Activated CD4-positive, alpha-beta T cell treated with anti-CD3 and anti-CD28 coated beads, Interleukin-10, Interleukin-2, amounts not matched to agents 100 ng/mL and 50 ng/mL, durations not matched to agents 16 hours and 8 hours (primary cell): ENCODE measurements at regions not wholly inside any gene's neighbourhood (a gene's known extent, or its start where the extent isn't known, plus 50 kb on each side); places are given as distances from the start of the nearest gene placed in this dataset.

Experiments used
- DNase-seq: peaks from one replicate; pipeline ENCODE4 v3.0.0-alpha.2; 2020

DNA sequence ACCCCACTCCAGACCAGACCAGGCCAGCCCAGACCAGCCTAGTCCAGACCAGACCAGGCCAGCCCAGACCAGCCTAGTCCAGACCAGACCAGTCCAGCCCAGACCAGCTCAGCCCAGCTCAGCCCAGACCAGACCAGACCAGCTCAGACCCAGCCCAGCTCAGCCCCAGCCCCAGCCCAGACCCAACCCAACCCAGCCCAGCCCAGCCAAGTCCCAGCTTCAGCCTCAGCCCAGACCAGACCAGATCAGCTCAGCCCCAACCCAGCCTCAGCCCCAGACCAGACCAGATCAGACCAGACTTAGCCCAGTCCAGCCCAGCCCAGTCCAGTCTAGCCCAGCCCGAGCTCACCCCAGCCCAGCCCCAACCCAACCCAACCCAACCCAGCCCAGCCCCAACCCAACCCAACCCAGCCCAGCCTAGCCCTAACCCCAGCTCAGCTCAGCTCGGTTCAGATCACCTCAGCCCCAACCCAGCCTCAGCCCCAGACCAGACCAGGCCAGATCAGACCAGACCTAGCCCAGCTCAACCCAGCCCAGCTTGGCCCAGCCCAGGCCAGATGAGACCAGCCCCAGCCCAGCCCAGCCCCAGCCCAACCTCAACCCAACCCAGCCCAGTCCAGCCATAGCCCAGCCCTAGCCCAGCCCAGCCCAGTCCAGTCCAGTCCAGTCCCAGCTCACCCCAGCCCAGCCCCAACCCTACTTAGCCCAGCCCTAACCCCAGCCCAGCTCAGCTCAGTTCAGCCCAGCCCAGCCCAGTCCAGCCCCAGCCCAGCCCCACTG lies 204.7 kb downstream of the BCL11B start:
- no peak for DNase-seq

DNA sequence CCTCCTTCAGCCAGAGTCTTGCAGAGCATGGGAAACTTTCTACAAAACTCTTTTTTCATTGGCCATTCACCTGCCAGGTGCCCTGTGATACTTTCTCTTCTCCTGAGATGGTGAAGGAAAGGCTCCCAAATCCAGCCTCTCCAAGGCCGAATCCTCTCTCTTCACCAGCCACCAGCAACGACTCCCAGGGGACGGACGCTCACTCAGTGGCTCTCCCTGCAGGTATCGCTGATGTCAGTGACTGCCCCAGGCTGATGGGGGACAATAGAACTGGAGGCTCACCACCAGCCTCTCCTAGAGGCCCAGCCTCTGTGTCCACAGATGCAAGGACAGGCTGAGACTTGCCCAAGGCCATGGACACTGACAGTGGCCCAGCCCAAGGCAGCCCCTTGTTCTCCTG lies 204.1 kb downstream of the BCL11B start:
- DNase-seq = no peak

DNA sequence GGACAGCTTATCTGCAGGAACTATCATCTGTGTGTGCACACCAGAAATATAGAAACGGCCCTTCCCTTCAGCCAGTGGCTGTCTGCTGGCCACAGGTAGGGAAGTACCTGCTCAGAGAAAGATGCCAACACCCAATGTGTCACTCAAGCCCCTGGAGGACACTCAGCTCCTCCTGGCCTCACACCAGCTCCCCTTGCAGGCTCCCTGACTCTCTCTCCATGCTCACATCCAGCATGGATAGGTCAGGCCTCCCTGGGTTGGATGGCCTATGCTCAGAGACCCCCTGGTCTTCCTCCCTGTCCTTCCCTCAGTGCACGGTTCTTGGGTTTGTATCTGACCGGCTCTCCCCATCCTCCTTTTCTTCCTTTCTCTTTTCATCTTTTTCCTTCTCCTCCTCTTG lies 202.1 kb downstream of the BCL11B start:
- no peak for DNase-seq

DNA sequence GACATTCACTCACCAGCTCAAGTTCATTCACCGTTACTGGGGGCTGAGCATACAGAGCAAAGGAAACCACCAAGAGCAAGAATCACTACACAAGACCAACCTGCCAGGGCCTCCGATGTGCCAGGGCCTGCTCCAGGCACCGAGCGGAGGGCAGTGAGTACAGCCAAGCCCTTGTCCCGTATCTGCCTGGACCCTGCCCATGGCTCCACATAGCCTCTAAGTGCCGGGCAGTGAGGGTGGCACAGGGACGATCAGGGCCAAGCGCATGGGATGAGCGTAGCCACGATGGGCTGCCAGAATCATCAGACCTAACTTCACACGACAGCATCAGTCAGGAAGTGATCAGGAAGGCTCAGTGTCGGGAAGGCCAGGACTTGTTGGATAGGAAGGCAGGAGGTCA lies 199.6 kb downstream of the BCL11B start:
- no peak for DNase-seq

DNA sequence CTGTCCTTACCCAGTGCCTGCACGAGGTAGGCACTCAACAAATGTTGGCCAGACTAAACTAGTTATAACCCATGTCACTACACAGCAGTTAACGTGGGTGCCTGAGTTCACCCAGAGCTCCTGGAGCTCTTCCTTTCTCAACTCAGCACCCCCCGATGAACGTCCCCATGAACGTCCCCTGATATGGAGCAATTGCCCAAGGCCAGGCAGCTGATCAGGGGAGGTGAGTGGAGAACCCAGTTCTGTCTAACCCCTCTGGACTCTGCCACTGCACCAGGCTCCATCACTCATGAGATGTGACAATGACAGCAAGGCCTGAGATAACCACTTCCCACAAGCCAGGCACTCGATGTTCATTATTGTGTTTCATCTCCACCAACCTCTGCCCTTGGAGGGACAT lies 199.0 kb downstream of the BCL11B start:
- no peak for DNase-seq

DNA sequence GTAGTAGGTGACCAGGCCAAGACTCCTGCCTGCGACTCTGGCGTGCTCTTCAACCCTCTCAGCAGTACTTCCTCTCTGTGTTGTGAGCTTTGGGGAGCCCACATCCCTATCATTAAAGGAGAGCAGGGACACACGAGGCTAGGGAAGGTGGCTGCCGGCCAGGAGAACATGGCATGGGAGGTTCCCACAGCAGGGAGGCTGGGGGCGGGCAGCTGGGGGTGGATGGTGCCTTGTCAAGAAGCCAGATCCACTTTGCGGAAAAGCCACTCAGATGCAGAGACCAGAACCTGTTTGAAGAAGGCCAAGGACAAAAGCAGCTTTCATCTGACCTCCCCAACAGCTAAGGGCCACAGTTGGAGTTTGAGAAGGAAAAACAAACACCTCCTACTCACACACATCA lies 198.6 kb downstream of the BCL11B start:
- no peak for DNase-seq

DNA sequence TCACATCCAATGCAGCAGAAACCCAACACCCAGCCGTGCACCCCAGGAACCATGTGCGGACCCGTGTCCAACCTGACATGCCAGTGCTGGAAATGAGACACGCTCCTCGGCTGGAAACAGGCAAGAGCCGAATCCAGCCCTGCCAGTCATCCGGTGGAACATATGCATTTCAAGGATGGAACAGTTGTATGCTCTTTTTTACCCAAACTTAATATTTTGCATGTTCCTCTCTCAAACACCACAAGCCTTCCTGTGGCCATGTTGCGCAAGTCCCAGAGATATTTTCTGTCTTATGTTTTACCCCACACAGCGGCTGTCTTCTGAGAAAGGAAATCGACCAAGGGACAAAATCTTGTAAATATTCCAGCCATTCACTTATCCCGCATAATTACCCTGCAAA lies 196.9 kb downstream of the BCL11B start:
- DNase-seq = no peak

DNA sequence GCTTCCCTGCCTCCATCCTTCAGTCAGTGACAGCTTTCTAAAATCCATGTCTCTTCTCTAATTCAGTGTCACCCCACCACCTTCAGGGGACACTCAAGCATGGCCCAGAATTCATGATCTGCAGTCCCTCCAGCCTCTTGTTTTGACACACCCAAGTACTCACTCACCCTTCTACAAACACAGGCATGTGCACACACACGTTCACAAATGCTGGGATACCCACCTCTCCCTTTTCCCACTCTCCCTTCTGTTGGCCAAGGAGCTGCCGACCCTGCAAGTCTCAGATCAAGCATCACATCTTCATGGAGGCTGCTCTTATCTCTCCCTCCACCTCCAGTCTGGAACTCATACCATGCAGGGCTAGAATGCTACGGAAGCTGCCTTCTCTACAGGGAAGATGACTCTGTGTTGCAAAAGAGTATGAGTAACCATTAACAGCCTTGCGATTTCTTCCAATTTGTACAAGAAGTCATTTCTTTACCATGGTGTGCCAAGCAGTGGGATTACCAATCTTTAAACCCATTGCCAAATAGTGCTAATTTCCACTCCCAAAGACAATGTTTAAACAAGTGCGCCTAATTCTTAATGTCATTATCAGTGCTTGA lies 196.1 kb downstream of the BCL11B start:
- DNase-seq = no peak

DNA sequence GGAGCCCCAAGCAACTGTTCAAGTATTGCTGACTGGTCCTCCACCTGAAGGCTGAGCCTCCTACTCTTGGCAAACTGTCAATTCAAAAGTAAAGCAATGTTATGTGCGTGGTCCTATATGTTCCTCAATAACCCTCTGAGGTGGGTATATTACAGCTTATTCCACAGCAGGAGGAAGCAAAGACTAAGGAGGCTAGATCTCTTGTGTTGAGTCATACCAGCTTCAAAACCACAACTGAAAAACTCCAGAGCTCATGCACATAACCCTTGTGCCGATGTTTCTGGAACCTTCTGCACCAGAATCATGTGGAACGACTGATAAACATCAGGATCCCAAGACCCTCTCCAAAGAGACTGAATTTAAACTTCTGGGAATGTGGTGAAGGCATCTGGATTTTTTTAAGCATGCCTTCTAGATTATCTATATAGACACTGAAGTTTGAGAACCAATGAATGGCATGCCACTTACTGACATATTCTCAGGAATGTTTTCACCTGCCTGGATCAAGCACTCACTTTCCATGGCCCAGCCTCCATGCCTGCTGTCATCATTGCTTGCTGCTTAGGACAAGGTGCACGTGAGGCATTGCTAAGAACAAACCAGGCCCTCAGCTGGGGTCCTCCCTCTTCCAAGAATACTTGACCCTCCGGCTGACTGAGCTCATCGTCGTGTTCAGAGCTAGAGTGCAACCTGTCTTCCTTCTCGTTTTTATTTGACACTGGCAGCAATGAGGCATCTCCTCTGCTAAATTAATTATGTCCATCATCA lies 194.7 kb downstream of the BCL11B start:
- peak; percentile 26 for DNase-seq

DNA sequence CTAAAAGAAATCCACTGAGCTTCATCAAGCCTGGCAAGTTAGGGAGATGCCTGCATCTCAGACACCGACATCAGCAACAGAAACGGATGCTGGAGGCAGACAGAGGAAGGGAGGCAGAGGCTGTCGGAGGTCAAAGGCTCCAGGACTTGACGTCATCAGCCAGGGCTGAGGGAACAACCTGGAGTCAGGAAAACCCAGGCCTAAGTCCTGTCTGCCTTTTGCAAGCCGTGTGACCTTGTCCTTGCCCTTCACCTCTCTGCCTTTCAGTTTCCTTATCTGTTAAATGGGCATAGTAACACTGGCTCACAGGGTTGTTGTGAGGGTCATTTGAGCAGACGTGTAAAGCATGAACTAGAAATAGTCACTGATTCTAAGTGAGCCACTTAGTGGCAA lies 194.2 kb downstream of the BCL11B start:
- no peak for DNase-seq

DNA sequence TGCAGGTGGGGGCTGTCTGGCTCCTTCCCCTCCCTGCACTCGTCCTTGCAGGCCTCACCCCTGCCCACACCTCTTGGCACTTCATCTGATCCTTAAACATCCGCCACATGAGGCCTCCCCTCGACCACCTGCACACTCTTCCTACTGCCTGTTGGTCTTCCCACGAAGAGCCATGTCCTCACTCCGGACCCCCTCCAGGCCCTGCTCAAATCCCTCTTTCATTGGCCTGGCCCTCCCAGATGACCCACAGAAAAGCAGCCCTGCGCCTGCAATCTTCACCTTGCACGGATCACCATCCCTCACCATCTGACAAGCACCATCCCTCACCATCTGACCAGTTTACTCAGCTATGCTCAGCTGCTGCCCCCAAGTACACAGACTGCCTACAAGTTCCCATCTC lies 193.6 kb downstream of the BCL11B start:
- no peak for DNase-seq

DNA sequence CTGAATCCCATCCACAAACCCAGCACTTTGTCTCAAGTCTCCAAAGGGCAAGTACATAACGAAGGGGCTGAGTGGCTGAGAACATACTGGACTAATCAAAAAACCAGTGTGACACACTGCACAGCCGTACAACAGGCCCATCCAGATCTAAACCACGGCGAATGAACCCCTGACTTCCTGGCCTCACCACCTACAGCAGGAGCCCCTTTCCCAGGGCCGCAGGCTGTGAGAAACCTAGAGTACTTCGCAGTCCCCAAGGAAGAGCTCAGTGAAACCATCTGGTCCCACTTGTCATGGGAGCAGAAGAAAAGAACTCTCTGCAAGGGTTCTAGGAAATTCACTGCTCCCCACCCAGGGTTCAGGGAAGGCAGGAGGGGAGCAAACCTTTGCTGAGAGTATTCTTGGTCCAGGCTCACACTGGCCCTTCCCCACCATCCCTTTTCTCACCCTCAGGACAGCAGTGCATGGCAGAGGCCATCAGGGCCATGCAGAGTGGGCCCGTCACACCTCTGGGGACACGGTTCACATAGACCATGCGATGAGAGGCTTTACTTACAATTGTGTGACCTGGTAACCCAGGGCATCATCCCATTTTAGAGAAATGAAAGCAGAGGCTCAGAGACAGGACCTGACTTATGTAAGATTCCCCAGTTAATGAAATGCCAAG lies 192.8 kb downstream of the BCL11B start:
- DNase-seq = no peak

DNA sequence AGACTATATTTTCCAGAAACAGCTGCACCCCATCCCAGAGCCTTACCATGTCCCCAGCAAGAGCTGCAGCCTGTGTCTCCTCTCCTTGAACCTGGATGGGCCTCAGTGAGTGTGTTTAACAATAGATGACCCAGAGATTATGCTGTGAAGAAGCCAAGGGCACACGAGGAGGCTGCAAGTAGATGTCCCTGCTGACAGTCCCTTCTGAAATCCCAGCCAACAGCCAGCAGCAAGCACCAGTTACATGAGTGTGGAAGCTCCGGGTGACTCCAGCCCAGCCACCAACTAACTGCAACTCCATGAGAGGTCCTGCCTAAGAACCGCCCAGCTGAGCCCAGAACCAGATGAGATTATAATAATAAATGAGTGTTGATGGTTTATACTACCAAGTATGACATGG lies 191.7 kb downstream of the BCL11B start:
- no peak for DNase-seq

DNA sequence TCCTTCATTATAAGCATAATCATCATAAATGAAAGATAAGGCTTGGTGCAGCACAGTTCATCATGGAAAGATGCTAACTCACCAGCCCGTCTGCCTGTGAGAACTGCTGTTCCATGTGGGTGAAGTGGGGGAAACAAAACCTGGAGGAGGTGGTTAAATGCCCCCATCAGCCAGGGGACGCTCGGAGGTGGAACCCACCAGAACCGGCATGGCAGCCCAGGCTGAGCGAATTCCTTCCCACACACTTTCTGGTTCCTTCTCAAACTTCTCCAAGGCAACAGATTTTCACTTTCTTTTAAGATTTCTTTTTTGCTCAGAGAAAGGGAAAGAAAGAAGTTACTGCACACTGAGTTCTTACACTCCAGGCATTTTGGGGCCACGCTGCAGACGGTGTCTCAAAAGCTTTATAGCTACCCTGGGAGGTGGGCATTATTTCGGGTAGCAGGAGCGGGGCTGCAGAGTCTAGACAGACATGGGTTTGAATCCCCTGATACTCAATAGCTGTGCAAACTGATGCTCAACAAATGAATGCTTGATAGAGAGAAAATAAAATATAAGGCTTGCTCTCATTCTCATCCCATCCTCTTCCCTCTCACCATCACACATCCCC lies 190.7 kb downstream of the BCL11B start:
- no peak for DNase-seq

DNA sequence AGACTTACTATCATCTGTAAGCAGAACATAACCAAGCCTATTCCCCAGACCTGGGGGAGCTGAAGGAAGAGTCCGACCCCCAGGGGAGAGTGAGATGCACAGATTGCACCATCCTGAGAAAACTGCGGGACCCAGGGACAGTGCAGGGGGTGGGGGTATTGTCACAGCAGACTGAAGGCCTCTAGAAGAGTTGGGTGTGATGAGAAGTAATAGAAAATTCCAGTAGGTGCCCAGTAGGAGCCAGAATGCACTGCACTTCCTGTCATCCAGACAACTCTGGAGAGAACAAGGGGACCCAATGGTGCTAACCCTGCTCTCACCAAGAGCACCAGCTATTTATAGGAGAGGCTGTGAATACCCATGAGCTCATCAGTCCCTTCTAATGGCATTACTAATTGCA lies 190.1 kb downstream of the BCL11B start:
- DNase-seq = no peak

DNA sequence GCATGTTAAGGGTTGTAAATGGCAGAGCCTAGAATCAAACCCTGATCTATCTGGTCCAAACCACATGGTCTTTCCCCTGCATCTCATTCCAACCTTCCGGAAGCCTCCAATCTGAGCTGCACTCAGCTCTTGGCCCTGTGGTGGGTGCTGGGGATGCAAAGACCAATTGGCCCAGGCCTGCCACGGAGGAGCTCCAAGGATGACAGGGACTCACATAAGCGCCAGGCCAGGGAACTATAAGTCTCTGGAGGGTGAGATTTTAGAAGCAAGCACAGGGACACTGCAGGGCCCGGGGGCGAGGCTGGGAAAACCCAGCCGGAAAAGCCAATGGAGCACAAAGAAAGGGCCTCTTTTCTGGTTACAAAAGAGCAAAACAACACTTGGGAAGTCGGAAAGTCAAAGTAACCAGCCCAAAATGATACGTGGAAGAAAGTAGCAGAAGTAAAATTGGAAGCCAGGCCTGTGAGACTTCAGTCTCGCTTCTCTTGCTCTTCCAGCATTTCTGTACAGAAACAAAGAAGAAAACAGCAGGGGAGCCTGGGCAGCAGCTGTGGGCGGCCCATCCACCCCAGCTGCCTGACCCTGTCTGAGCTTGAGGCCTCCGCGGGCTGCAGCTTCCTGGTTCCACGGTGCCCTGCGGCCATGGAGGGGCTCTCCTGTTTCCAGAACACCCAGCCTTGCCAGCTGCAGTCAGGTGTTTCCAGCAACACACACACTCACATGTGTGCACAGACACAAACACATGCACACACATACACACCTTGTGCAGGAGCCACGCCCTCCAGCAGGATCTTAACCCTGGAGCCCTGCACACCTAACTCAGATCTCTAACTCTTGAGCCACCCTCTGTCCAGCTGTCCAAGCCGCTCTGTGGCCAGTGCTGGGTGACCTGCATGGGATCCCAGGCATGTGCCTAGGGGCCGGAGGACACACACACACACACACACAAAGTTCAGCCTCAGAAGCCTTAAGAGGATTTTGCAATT lies 178.2 kb downstream of the BCL11B start:
- DNase-seq = no peak

DNA sequence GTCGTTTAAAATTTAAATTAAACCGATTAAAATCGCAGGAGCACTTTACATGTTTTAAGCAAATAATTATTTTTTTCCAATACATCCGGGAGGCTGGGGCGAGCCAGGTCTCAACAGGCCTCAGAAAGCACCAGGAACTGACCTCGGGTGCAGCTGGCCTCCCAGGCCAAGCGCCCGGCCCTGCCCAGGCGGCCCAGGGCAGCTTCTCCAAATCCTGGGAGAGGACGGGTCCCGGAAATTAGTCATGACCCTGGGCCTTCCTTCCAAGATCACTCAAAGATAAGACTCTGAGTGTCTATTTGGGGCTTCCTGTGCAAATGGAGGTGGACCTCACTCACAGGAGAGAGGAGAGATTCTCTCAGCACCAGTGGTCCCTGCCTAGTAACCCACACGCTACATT lies 177.1 kb downstream of the BCL11B start:
- no peak for DNase-seq

DNA sequence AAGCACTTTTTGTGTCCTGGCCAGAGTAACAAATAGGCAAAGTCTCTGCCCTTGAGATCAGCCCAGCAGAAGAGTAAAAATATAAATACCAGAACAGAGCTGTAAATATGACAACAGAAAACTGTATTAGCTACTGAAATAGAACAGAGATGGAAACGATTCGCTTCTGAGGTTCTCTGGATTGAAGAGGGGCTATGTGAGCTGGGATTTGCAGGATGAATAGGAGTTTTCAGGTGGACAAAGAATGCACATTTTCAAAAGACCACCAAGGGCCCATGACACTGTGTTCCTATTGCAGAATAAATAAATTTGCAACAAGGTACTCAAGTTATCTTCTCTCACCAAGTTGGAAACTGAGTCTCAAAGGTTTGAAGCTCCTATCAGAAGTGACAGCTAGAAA lies 176.6 kb downstream of the BCL11B start:
- DNase-seq = no peak

DNA sequence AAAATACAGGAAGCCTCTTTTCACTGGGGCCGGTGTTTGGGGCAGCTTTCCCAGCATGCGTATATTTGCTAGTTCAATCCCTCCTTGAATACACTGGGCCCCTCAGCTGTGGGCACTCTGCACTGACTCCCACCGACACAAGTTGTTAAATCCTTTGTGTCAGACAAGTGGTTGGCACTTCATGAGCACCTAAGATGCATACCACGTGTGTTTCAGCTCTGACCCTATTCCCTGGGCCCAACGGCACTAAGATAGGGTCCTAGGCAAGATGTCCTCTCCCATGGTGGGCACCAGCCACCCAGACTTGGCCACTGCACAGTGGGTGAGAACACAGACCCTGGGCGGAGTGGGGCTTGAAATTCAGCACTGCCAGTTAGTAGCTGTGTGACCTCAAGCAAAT lies 173.8 kb downstream of the BCL11B start:
- DNase-seq = no peak

DNA sequence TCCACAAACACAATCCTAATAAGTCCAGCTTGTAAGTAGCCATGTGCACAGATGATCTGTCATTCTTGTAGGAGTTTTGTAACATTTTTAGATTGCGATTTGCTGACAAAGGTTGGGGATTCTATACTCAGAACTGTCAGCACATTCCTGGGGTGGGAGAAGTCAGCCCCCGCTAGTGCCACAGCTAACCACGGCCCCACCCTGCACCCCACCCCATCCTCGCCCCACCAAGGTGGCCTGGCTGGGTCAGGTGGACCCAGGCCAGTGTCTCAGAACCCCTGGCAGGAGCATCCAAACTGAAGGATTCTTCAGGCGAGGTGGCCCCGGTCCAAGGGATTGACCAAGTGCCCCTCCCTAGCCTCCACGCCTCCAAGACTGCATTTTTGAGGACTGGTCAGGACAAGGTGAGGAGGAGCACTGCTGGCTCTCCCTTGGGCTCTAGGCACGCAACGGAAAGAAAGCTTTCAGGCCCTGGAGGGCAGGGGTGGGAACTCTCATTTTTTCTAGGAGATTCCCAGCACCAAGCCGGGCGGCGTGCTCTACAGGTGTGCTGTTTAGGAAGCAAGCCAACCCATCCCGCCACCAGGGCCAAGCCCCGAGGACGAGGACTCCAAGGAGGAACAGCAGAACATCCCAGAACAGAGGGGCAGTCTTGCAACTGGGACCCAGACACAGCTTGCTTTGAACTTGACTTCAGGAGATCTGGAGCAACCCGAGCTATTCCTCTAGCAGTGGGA lies 172.8 kb downstream of the BCL11B start:
- DNase-seq = no peak
